ENCODE measurements at regions not wholly inside any gene's neighbourhood (a gene's known extent, or its start where the extent isn't known, plus 50 kb on each side); places are given as distances from the start of the nearest gene placed in this dataset.

GRCh38 chr13:24012648-24013047, 115.3 kb upstream of the C1QTNF9B start:
- TF ChIP-seq CTCF (IDR thresholded peaks at IDR 0.05) (no peak), POLR2A (IDR thresholded peaks at IDR 0.05) (no peak)
